NB4 (cell line): ENCODE measurements at regions not wholly inside any gene's neighbourhood (a gene's known extent, or its start where the extent isn't known, plus 50 kb on each side); places are given as distances from the start of the nearest gene placed in this dataset.

Experiments used
- CTCF ChIP-seq: IDR thresholded peaks from one replicate; pipeline ENCODE4 v1.5.1; 2012; ENCODE audit warnings: low read depth, low read length
- MYC ChIP-seq: IDR thresholded peaks from 2 replicates; pipeline ENCODE4 v1.6.1; 2011; ENCODE audit warnings: low read depth, low read length
- POLR2A ChIP-seq: IDR thresholded peaks from 2 replicates; pipeline ENCODE4 v1.6.1; 2011; ENCODE audit warnings: mild to moderate bottlenecking; ENCODE audit not compliant: insufficient read length; ENCODE audit errors: extremely low read depth
- TF ChIP-seq, protein P1 (sequence below): IDR thresholded peaks from 2 replicates; pipeline ENCODE4 v1.6.1; 2011; ENCODE audit warnings: low read depth, low read length

- TF ChIP-seq, protein P1, sequence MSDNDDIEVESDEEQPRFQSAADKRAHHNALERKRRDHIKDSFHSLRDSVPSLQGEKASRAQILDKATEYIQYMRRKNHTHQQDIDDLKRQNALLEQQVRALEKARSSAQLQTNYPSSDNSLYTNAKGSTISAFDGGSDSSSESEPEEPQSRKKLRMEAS: no peak
- TF ChIP-seq CTCF (no peak), POLR2A (no peak), MYC (no peak)
Observed at GRCh38 chr17:31588034-31588433, 196.6 kb downstream of the RAB11FIP4 start.
